ENCODE measurements at regions not wholly inside any gene's neighbourhood (a gene's known extent, or its start where the extent isn't known, plus 50 kb on each side); places are given as distances from the start of the nearest gene placed in this dataset.

DNA sequence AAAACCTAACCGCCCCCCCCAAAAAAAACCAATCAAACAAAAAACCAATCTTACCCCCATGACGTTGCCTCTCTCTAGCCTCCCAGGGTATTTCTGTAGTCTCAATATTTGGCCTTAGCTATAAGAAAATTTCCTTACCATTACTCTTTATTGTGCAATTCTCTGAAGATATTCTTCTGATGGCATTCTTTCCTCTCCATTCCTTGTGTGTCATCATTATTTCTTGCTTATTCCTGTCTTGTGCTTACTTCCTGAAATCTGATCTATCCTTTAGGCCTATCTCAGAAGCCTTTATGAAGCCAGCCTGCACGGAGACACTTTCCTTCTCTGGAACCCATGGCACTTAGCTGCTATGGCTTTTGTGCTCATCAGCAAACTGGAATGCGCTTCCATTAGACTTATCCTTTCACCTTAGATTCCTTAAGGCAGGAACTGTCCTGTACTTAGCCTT lies 65.9 kb upstream of the DDR1 start:
- no peak for TF ChIP-seq CTCF (IDR thresholded peaks at IDR 0.05)
- TF ChIP-seq POLR2A (IDR thresholded peaks at IDR 0.05): no peak
